Mesodermal cell (in vitro differentiated cells): ENCODE measurements at regions not wholly inside any gene's neighbourhood (a gene's known extent, or its start where the extent isn't known, plus 50 kb on each side); places are given as distances from the start of the nearest gene placed in this dataset.
"Not testable (repeated sequence)": the region's sequence is repeated elsewhere in the genome, so short reads cannot be mapped to it uniquely, and the experiment has no call there.

Source experiments
- H3K27ac ChIP-seq: 2 replicates; pipeline ENCODE4 v1.7.0; 2013; ENCODE audit warnings: mild to moderate bottlenecking, low read depth, low read length, moderate library complexity; ENCODE audit not compliant: severe bottlenecking
- H3K36me3 ChIP-seq: 2 replicates; pipeline ENCODE4 v1.7.1; 2013; ENCODE audit warnings: mild to moderate bottlenecking, low read length, moderate library complexity; ENCODE audit not compliant: control insufficient read depth, insufficient read depth
- H3K4me1 ChIP-seq: one replicate; pipeline ENCODE4 v1.7.1; 2013; ENCODE audit warnings: mild to moderate bottlenecking, low read length; ENCODE audit not compliant: insufficient read depth, control insufficient read depth, poor library complexity, severe bottlenecking
- H3K4me3 ChIP-seq: 2 replicates; pipeline ENCODE4 v1.7.0; 2013; ENCODE audit warnings: low read length, control low read depth, mild to moderate bottlenecking; ENCODE audit not compliant: insufficient read depth, poor library complexity, severe bottlenecking; ENCODE audit errors: extremely low read depth
- H3K9me3 ChIP-seq: 2 replicates; pipeline ENCODE4 v1.7.1; 2013; ENCODE audit warnings: mild to moderate bottlenecking, low read length, moderate library complexity; ENCODE audit not compliant: control insufficient read depth
- whole genome bisulfite sequencing, 2 experiments: methylation state at CpG; one replicate each; pipeline ENCODE4 v1.1.5; 2013; ENCODE audit warnings: missing lambda C conversion rate in 2 of 2; ENCODE audit not compliant: insufficient coverage in 2 of 2; 5-methylcytosine and 5-hydroxymethylcytosine counted together

- H3K9me3 ChIP-seq, H3K36me3 ChIP-seq, H3K4me3 ChIP-seq, H3K4me1 ChIP-seq, H3K27ac ChIP-seq: not testable (repeated sequence)
- 90 to 96% methylated on average over 3 to 4 of the region's 4 CpGs for WGBS, 2 experiments
Measured at GRCh38 chr1:115510226-115510625, 131.5 kb upstream of the VANGL1 start.

- H3K4me3 ChIP-seq = no peak overlapping the region
- H3K27ac ChIP-seq = no peak overlapping the region
- H3K4me1 ChIP-seq = peaks cover 5% of the 10 kb centered on the region
- WGBS, 2 experiments = 90 to 100% methylated on average over 2 to 3 of the region's 6 CpGs
- no peaks in the 10 kb centered on the region for H3K36me3 ChIP-seq
- H3K9me3 ChIP-seq = peaks cover 7% of the 10 kb centered on the region
Measured at GRCh38 chr1:115507901-115508300, 133.9 kb upstream of the VANGL1 start.

GRCh38 chr1:115506924-115507589, 134.7 kb upstream of the VANGL1 start:
- Histone ChIP-seq H3K36me3 (no peaks in the 10 kb centered on the region), H3K4me1 (peaks cover 5% of the 10 kb centered on the region), H3K4me3 (no peak overlapping the region), H3K9me3 (peaks cover 9% of the 10 kb centered on the region), H3K27ac (no peak overlapping the region)
- 66 to 77% methylated on average over 5 to 7 of the region's 10 CpGs for WGBS, 2 experiments

- Histone ChIP-seq H3K9me3 (peaks cover 9% of the 10 kb centered on the region), H3K4me3 (no peak overlapping the region), H3K36me3 (no peaks in the 10 kb centered on the region), H3K27ac (no peak overlapping the region), H3K4me1 (peaks cover 5% of the 10 kb centered on the region)
- WGBS, 2 experiments = 92 to 93% methylated on average over 6 to 8 of the region's 8 CpGs
Measured at GRCh38 chr1:115506518-115506917, 135.3 kb upstream of the VANGL1 start.

GRCh38 chr1:115505148-115505571, 136.6 kb upstream of the VANGL1 start:
- H3K4me1 ChIP-seq = peaks cover 5% of the 10 kb centered on the region
- H3K9me3 ChIP-seq = peaks cover 9% of the 10 kb centered on the region
- no peak overlapping the region for H3K4me3 ChIP-seq
- H3K27ac ChIP-seq = no peak overlapping the region
- no peaks in the 10 kb centered on the region for H3K36me3 ChIP-seq

- not testable (repeated sequence) for H3K36me3 ChIP-seq, H3K9me3 ChIP-seq, H3K4me1 ChIP-seq, H3K4me3 ChIP-seq, H3K27ac ChIP-seq
- 84 to 92% methylated on average over 2 to 3 of the region's 4 CpGs for WGBS, 2 experiments
Measured at GRCh38 chr1:115502183-115502582, 139.6 kb upstream of the VANGL1 start.

- H3K36me3 ChIP-seq = no peaks in the 10 kb centered on the region
- peaks cover 6% of the 10 kb centered on the region for H3K4me1 ChIP-seq
- H3K4me3 ChIP-seq = no peak overlapping the region
- H3K9me3 ChIP-seq = peaks cover 9% of the 10 kb centered on the region
- no peak overlapping the region for H3K27ac ChIP-seq
- WGBS, 2 experiments = 89 to 100% methylated on average over 1 of the region's 1 CpG
Measured at GRCh38 chr1:115501476-115501875, 140.3 kb upstream of the VANGL1 start.

- no peak overlapping the region for H3K4me3 ChIP-seq
- H3K9me3 ChIP-seq = peaks cover 9% of the 10 kb centered on the region
- WGBS, 2 experiments = 83 to 100% methylated on average over 1 of the region's 2 CpGs
- peaks cover 15% of the 10 kb centered on the region for H3K4me1 ChIP-seq
- no peak overlapping the region for H3K27ac ChIP-seq
- H3K36me3 ChIP-seq = no peaks in the 10 kb centered on the region
Measured at GRCh38 chr1:115499253-115499652, 142.5 kb upstream of the VANGL1 start.

GRCh38 chr1:115496904-115497527, 144.8 kb upstream of the VANGL1 start:
- Histone ChIP-seq H3K9me3 (no peaks in the 10 kb centered on the region), H3K4me3 (no peak overlapping the region), H3K4me1 (peaks cover 18% of the 10 kb centered on the region), H3K27ac (no peak overlapping the region), H3K36me3 (no peaks in the 10 kb centered on the region)
- WGBS, 2 experiments = 57% methylated on average over 2 of the region's 4 CpGs; no CpG with 5 or more reads in 1 of the 2 experiments

- Histone ChIP-seq H3K4me3 (no peak overlapping the region), H3K27ac (no peak overlapping the region), H3K4me1 (peaks cover 18% of the 10 kb centered on the region), H3K36me3 (no peaks in the 10 kb centered on the region), H3K9me3 (no peaks in the 10 kb centered on the region)
- WGBS, 2 experiments = 97 to 98% methylated on average over 3 to 4 of the region's 6 CpGs
Measured at GRCh38 chr1:115495625-115496024, 146.1 kb upstream of the VANGL1 start.

GRCh38 chr1:115495111-115495510, 146.7 kb upstream of the VANGL1 start:
- Histone ChIP-seq H3K36me3 (no peaks in the 10 kb centered on the region), H3K4me1 (peaks cover 18% of the 10 kb centered on the region)
- 86 to 93% methylated on average over 2 to 3 of the region's 3 CpGs for WGBS, 2 experiments

More at GRCh38 chr1:115495111-115495510, 146.7 kb upstream of the VANGL1 start:
- Histone ChIP-seq H3K27ac (no peak overlapping the region), H3K9me3 (no peaks in the 10 kb centered on the region), H3K4me3 (no peak overlapping the region)
